ENCODE measurements at regions not wholly inside any gene's neighbourhood (a gene's known extent, or its start where the extent isn't known, plus 50 kb on each side); places are given as distances from the start of the nearest gene placed in this dataset.

- intact Hi-C loops (cut with micrococcal nuclease; ENCODE audit: unreplicated experiment): loop anchor here (1.0 to 2.0 kb wide), 4 partner anchors 209 to 597 kb away; no protein-coding TSS in a partner anchor
- DNase-seq (ENCODE audit: low spot score): peak; percentile 16
- ChIA-PET CTCF (ENCODE audit: low intra/inter-chr PET ratio, low total read pairs) (interaction anchor here (0.8 to 1.9 kb wide), 2 partner anchors 210 to 989 kb away, joined by 3 to 17 read pairs; no protein-coding TSS in a partner anchor), POLR2A (no interaction called here)
- Histone ChIP-seq H3K27me3 (ENCODE audit: control insufficient read depth in 1 of 2, insufficient read depth in 2 of 2, low read length in 2 of 2) (no peaks in the 10 kb centered on the region), H3K9me3 (ENCODE audit: low read length) (no peaks in the 10 kb centered on the region), H3K4me1 (ENCODE audit: insufficient read depth, low read length) (no peaks in the 10 kb centered on the region), H3K27ac (ENCODE audit: extremely low read length, insufficient read depth, low read length) (no peak overlapping the region), H3K79me2 (ENCODE audit: insufficient read depth, low read length) (no peaks in the 10 kb centered on the region), H4K20me1 (ENCODE audit: insufficient read depth, low read length) (no peaks in the 10 kb centered on the region), H3K36me3 (replicated peaks in 1 of 2; ENCODE audit: control insufficient read depth in 1 of 2, insufficient read depth in 2 of 2, low read length in 2 of 2) (no peaks in the 10 kb centered on the region), H3K9ac (ENCODE audit: insufficient read depth, low read depth, low read length) (no peak overlapping the region), H2AFZ (ENCODE audit: low read length) (no peak overlapping the region), H3K4me2 (ENCODE audit: low read depth, low read length) (no peak overlapping the region), H3K4me3 (replicated peaks in 1 of 3; ENCODE audit: insufficient read depth in 1 of 3, low read depth in 2 of 3, low read length in 3 of 3) (no peak overlapping the region)
- peak; percentile 80 for ATAC-seq
- no TSS peak for BruUV-seq (replicated peaks)
- TF ChIP-seq MATR3 (CRISPR knock-in tag; IDR thresholded peaks at IDR 0.05): no peak
- TF ChIP-seq STAG1 (CRISPR knock-in tag; IDR thresholded peaks at IDR 0.05): peak; percentile 87
- TF ChIP-seq CTCF (CRISPR knock-in tag; IDR thresholded peaks at IDR 0.05): peak; percentile 69
- no peak for TF ChIP-seq ZNF589 (CRISPR knock-in tag; conservative IDR thresholded peaks at IDR 0.05)
- no peak for TF ChIP-seq RBFOX2 (IDR thresholded peaks at IDR 0.05; ENCODE audit: low read depth, low read length)
- no peak for TF ChIP-seq MYC (CRISPR knock-in tag; IDR thresholded peaks at IDR 0.05; ENCODE audit: borderline replicate concordance)
- TF ChIP-seq RAD21 (CRISPR knock-in tag; IDR thresholded peaks at IDR 0.05): peak; percentile 31; the same call in 1 of the 2 replicates
- TF ChIP-seq SMC3 (IDR thresholded peaks at IDR 0.05; ENCODE audit: low read length): peak; percentile 63
- peak; percentile 23 for FAIRE-seq
- WGBS (ENCODE audit: low lambda C conversion rate): 0% methylated on average over 1 of the region's 1 CpG
- in situ Hi-C loops (cut with HindIII; ENCODE audit: extremely low pct_ligation_motif_present, low pct_unique_long_range_greater_than_20kb): loop anchor here (5.0 kb wide), 1 partner anchor 209 kb away; no protein-coding TSS in a partner anchor
Measured at GRCh38 chr9:104386425-104387069, 117.5 kb upstream of the OR13F1 start.
